ENCODE measurements at regions not wholly inside any gene's neighbourhood (a gene's known extent, or its start where the extent isn't known, plus 50 kb on each side); places are given as distances from the start of the nearest gene placed in this dataset.

GRCh38 chr4:158020734-158021346, 152.0 kb downstream of the GASK1B start:
- H3K4me3 ChIP-seq = no peak overlapping the region
- H3K4me2 ChIP-seq = no peak overlapping the region
- peaks cover 3% of the 10 kb centered on the region; the same call in 1 of the 2 replicates for H3K9me2 ChIP-seq (ENCODE audit: insufficient read depth)
- H3K27ac Mint-ChIP-seq = no peak overlapping the region
- TF ChIP-seq REST (IDR thresholded peaks at IDR 0.05; ENCODE audit: unreplicated experiment) (no peak), ZNF331 (CRISPR knock-in tag; IDR thresholded peaks at IDR 0.05; ENCODE audit: low read depth) (no peak), POLR2AphosphoS5 (IDR thresholded peaks at IDR 0.05; ENCODE audit: low read depth) (no peak), ETS1 (IDR thresholded peaks at IDR 0.05) (no peak), CREB1 (CRISPR knock-in tag; IDR thresholded peaks at IDR 0.05; ENCODE audit: low read depth) (no peak), STAT1 (IDR thresholded peaks at IDR 0.05; ENCODE audit: unreplicated experiment) (no peak), ZNF462 (CRISPR knock-in tag; IDR thresholded peaks at IDR 0.05) (no peak), JUNB (IDR thresholded peaks at IDR 0.05; ENCODE audit: unreplicated experiment) (no peak), NANOG (IDR thresholded peaks at IDR 0.05; ENCODE audit: borderline replicate concordance) (no peak), EZH2 (IDR thresholded peaks at IDR 0.05; ENCODE audit: low read depth, unreplicated experiment) (no peak), CTCF (conservative IDR thresholded peaks at IDR 0.05; ENCODE audit: low read depth in 2 of 2) (no peak), ZNF114 (CRISPR knock-in tag; IDR thresholded peaks at IDR 0.05) (no peak), EZH2phosphoT487 (IDR thresholded peaks at IDR 0.05; ENCODE audit: unreplicated experiment) (no peak)
- H3K4me1 ChIP-seq (ENCODE audit: insufficient read depth) = peaks cover 3% of the 10 kb centered on the region; the same call in 1 of the 2 replicates
- H2AFZ ChIP-seq = no peak overlapping the region
- no peaks in the 10 kb centered on the region for H3F3A ChIP-seq (replicated peaks; ENCODE audit: low read depth)
- ATAC-seq (no peak), DNase-seq (ENCODE audit: low spot score) (no peak)
- no peaks in the 10 kb centered on the region for H3K27me3 ChIP-seq (ENCODE audit: insufficient read depth)
- no peaks in the 10 kb centered on the region for H3K9me3 Mint-ChIP-seq
- no peaks in the 10 kb centered on the region for H3K79me2 ChIP-seq (replicated peaks; ENCODE audit: insufficient read depth)
- no peaks in the 10 kb centered on the region for H3K27me3 Mint-ChIP-seq (ENCODE audit: insufficient read depth, low read depth, poor library complexity)
- H4K20me1 ChIP-seq (replicated peaks; ENCODE audit: insufficient read depth) = no peaks in the 10 kb centered on the region
- no peak overlapping the region for H3K27ac ChIP-seq (ENCODE audit: low read depth)
- H3K36me3 Mint-ChIP-seq (ENCODE audit: low read depth) = no peaks in the 10 kb centered on the region
- H3K36me3 ChIP-seq (ENCODE audit: insufficient read depth) = no peaks in the 10 kb centered on the region
- peaks cover 5% of the 10 kb centered on the region; the same call in 2 of the 3 replicates for H3K4me1 Mint-ChIP-seq
- H3K4me3 Mint-ChIP-seq = no peak overlapping the region
